ES-I3 (cell line): ENCODE measurements at regions not wholly inside any gene's neighbourhood (a gene's known extent, or its start where the extent isn't known, plus 50 kb on each side); places are given as distances from the start of the nearest gene placed in this dataset.
"Not testable (repeated sequence)": the region's sequence is repeated elsewhere in the genome, so short reads cannot be mapped to it uniquely, and the experiment has no call there.

ENCODE experiments used
- H3K36me3 ChIP-seq: 2 replicates; pipeline ENCODE4 v1.6.1; 2013; ENCODE audit warnings: mild to moderate bottlenecking, low read length, control low read depth, moderate library complexity; ENCODE audit not compliant: insufficient read depth
- H3K4me1 ChIP-seq: 2 replicates; pipeline ENCODE4 v1.6.1; 2013; ENCODE audit warnings: mild to moderate bottlenecking, control low read depth, low read length; ENCODE audit not compliant: insufficient read depth
- H3K9ac ChIP-seq: 2 replicates; pipeline ENCODE4 v1.6.1; 2013; ENCODE audit warnings: low read depth, mild to moderate bottlenecking, low read length, moderate library complexity
- H3K9me3 ChIP-seq: 2 replicates; pipeline ENCODE4 v1.6.1; 2013; ENCODE audit warnings: mild to moderate bottlenecking, low read length, moderate library complexity; ENCODE audit not compliant: control insufficient read depth, insufficient read depth

- Histone ChIP-seq H3K9ac (no peak overlapping the region), H3K4me1 (no peaks in the 10 kb centered on the region), H3K9me3 (no peaks in the 10 kb centered on the region), H3K36me3 (no peaks in the 10 kb centered on the region)
Observed at GRCh38 chr20:48222595-48223180, 437.4 kb upstream of the SULF2 start.

GRCh38 chr20:48220033-48220633 is 434.9 kb upstream of the SULF2 start:
- Histone ChIP-seq H3K4me1 (no peaks in the 10 kb centered on the region), H3K9me3 (no peaks in the 10 kb centered on the region), H3K9ac (no peak overlapping the region), H3K36me3 (no peaks in the 10 kb centered on the region)

GRCh38 chr20:48219306-48219705 is 434.0 kb upstream of the SULF2 start:
- Histone ChIP-seq H3K4me1 (no peaks in the 10 kb centered on the region), H3K9ac (no peak overlapping the region), H3K9me3 (no peaks in the 10 kb centered on the region), H3K36me3 (no peaks in the 10 kb centered on the region)

- no peak overlapping the region for H3K9ac ChIP-seq
- H3K9me3 ChIP-seq: no peaks in the 10 kb centered on the region
- H3K4me1 ChIP-seq: no peaks in the 10 kb centered on the region
- H3K36me3 ChIP-seq: no peaks in the 10 kb centered on the region
Observed at GRCh38 chr20:48217190-48217589, 431.9 kb upstream of the SULF2 start.

- Histone ChIP-seq H3K4me1 (no peaks in the 10 kb centered on the region), H3K9ac (no peak overlapping the region), H3K9me3 (no peaks in the 10 kb centered on the region), H3K36me3 (no peaks in the 10 kb centered on the region)
Observed at GRCh38 chr20:48215536-48215935, 430.3 kb upstream of the SULF2 start.

GRCh38 chr20:48214601-48215000 is 429.3 kb upstream of the SULF2 start:
- Histone ChIP-seq H3K36me3 (no peaks in the 10 kb centered on the region), H3K4me1 (no peaks in the 10 kb centered on the region), H3K9me3 (no peaks in the 10 kb centered on the region), H3K9ac (no peak overlapping the region)

- H3K36me3 ChIP-seq, H3K9ac ChIP-seq, H3K9me3 ChIP-seq, H3K4me1 ChIP-seq: not testable (repeated sequence)
Observed at GRCh38 chr20:48213635-48214034, 428.4 kb upstream of the SULF2 start.

GRCh38 chr20:48212806-48213509 is 427.7 kb upstream of the SULF2 start:
- Histone ChIP-seq H3K9me3 (no peaks in the 10 kb centered on the region), H3K36me3 (no peaks in the 10 kb centered on the region), H3K9ac (no peak overlapping the region), H3K4me1 (no peaks in the 10 kb centered on the region)

GRCh38 chr20:48211847-48212246 is 426.6 kb upstream of the SULF2 start:
- Histone ChIP-seq H3K9ac (no peak overlapping the region), H3K9me3 (no peaks in the 10 kb centered on the region), H3K36me3 (no peaks in the 10 kb centered on the region), H3K4me1 (no peaks in the 10 kb centered on the region)

- no peaks in the 10 kb centered on the region for H3K36me3 ChIP-seq
- no peaks in the 10 kb centered on the region for H3K9me3 ChIP-seq
- H3K4me1 ChIP-seq: no peaks in the 10 kb centered on the region
- H3K9ac ChIP-seq: no peak overlapping the region
Observed at GRCh38 chr20:48211238-48211637, 426.0 kb upstream of the SULF2 start.

- H3K9ac ChIP-seq: no peak overlapping the region
- no peaks in the 10 kb centered on the region for H3K9me3 ChIP-seq
- peaks cover 4% of the 10 kb centered on the region; the same call in 1 of the 2 replicates for H3K4me1 ChIP-seq
- no peaks in the 10 kb centered on the region for H3K36me3 ChIP-seq
Observed at GRCh38 chr20:48210111-48211027, 425.1 kb upstream of the SULF2 start.

GRCh38 chr20:48209102-48209501 is 423.8 kb upstream of the SULF2 start:
- Histone ChIP-seq H3K9ac (no peak overlapping the region), H3K36me3 (no peaks in the 10 kb centered on the region), H3K4me1 (peaks cover 6% of the 10 kb centered on the region; the same call in 1 of the 2 replicates), H3K9me3 (no peaks in the 10 kb centered on the region)

- Histone ChIP-seq H3K9ac (no peak overlapping the region), H3K9me3 (no peaks in the 10 kb centered on the region), H3K36me3 (no peaks in the 10 kb centered on the region), H3K4me1 (peaks cover 6% of the 10 kb centered on the region; the same call in 1 of the 2 replicates)
Observed at GRCh38 chr20:48208176-48208575, 422.9 kb upstream of the SULF2 start.

GRCh38 chr20:48207505-48207904 is 422.2 kb upstream of the SULF2 start:
- H3K4me1 ChIP-seq: peaks cover 6% of the 10 kb centered on the region; the same call in 1 of the 2 replicates
- H3K9ac ChIP-seq: no peak overlapping the region
- H3K36me3 ChIP-seq: no peaks in the 10 kb centered on the region
- no peaks in the 10 kb centered on the region for H3K9me3 ChIP-seq
